NCI-H1092 (cell line): ENCODE measurements at regions not wholly inside any gene's neighbourhood (a gene's known extent, or its start where the extent isn't known, plus 50 kb on each side); places are given as distances from the start of the nearest gene placed in this dataset.
"Not testable (repeated sequence)": the region's sequence is repeated elsewhere in the genome, so short reads cannot be mapped to it uniquely, and the experiment has no call there.

Source experiments
- DNase-seq: peaks from one replicate; lab custom pipeline; 2025; lab: John Stamatoyannopoulos, UW

- DNase-seq = not testable (repeated sequence)
Observed at GRCh38 chr5:34189246-34189645, 146.2 kb upstream of the C1QTNF3 start.

DNA sequence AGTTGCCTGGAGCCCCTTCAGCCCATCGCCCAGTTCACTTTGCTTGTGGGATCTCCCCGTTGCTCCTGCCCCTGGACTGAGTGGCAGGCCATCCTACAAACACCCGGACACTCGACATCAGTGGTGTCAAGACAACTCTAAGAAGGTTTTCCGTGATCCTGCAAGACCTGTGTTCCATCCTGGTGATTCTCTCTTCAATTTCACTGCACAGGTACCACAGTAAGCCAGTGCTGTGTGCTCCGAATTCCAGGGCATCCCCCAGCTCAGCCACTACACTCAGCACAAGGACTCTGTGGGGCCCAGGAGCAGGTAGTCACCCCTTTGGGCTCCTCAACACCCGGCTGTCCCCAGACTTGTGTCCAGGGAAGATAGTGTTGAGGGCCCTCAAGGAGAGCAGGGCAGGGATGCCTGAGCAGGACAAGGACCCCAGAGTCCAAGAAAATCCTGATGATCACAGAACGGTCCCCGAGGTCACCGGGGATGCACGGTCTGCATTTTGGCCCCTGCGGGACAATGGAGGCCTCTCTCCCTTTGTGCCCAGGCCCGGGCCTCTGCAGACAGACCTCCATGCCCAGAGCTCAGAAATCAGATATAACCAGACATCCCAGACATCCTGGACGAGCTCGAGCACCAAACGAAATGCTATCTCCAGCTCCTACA lies 146.9 kb upstream of the C1QTNF3 start:
- DNase-seq = not testable (repeated sequence)

DNA sequence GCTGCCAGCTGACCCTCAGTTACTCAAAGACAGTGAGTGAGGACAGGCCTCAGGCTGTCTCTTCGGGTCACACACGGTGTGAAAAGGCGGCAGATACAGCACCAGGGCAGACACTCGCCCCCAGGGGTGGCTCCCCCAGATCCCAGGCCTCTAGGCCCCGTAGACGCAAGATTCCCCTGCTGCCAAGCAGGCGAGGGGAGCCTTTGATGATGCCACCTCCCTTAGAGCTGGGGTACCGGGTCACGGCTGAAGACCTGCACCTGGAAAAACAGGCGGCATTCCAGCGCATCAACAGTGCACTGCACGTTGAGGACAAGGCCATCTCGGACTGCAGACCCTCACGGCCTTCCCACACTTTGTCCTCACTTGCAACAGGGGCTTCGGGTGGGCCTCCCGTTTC lies 147.5 kb upstream of the C1QTNF3 start:
- not testable (repeated sequence) for DNase-seq

DNA sequence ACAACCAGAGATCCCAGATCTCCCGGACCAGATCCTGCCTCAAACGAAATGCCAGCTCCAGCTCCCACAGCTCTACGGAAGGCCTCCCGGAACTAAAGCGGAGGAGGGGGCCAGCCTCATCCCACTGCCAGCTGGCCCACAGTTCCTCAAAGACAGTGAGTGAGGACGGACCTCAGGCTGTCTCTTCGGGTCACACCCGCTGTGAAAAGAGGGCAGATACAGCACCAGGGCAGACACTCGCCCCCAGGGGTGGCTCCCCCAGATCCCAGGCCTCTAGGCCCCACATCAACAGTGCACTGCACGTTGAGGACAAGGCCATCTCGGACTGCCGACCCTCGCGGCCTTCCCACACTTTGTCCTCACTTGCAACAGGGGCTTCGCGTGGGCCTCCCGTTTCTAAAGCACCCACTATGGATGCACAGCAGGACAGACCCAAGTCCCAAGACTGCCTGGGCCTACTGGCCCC lies 148.3 kb upstream of the C1QTNF3 start:
- not testable (repeated sequence) for DNase-seq

DNA sequence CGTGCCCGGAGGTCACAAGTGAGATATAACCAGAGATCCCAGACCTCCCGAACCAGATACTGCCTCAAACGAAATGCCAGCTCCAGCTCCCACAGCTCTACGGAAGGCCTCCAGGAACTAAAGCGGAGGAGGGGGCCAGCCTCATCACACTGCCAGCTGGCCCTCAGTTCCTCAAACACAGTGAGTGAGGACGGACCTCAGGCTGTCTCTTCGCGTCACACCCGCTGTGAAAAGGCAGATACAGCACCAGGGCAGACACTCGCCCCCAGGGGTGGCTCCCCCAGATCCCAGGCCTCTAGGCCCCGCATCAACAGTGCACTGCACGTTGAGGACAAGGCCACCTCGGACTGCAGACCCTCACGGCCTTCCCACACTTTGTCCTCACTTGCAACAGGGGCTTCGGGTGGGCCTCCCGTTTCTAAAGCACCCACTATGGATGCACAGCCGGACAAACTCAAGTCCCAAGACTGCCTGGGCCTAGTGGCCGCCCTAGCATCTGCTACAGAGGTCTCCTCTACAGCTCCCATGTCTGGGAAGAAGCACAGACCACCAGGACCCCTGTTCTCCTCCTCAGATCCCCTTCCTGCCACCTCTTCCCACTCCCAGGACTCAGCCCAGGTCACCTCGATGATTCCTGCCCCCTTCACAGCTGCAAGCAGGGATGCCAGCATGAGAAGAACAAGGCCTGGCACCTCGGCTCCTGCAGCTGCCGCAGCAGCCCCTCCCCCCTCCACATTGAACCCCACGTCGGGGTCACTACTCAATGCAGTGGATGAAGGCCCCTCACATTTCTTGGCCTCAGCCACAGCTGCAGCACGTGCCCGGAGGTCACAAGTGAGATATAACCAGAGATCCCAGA lies 149.3 kb upstream of the C1QTNF3 start:
- not testable (repeated sequence) for DNase-seq

DNA sequence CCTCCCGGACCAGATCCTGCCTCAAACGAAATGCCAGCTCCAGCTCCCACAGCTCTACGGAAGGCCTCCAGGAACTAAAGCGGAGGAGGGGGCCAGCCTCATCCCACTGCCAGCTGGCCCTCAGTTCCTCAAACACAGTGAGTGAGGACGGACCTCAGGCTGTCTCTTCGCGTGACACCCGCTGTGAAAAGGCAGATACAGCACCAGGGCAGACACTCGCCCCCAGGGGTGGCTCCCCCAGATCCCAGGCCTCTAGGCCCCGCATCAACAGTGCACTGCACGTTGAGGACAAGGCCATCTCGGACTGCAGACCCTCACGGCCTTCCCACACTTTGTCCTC lies 149.9 kb upstream of the C1QTNF3 start:
- DNase-seq = not testable (repeated sequence)

DNA sequence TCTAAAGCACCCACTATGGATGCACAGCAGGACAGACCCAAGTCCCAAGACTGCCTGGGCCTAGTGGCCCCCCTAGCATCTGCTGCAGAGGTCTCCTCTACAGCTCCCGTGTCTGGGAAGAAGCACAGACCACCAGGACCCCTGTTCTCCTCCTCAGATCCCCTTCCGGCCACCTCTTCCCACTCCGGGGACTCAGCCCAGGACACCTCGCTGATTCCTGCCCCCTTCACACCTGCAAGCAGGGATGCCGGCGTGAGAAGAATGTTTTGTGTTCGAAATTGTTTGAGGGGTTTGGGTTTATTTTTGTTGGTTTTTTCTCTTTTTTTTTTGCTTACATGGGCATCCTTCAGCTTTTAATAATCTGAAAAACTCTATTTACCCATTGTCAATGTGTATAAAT lies 150.3 kb upstream of the C1QTNF3 start:
- not testable (repeated sequence) for DNase-seq

DNA sequence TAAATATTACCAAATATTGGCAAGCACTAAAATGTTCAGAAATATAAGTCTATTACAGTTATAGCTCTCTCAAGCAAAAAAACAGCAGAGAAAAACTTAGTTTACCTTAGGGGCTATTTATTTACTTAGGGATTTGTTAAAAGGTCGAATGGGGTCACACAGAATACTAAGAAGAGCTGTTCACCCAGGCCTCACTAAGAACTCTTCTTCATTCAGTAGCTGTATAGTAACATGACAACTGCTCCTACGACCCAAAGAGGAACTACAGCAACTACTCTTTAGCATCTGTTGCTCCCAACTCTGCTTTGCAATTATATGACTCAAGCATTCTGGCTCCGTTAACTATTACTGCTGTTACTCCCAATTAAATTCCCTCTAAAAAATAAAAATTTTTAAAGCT lies 150.8 kb upstream of the C1QTNF3 start:
- not testable (repeated sequence) for DNase-seq

DNA sequence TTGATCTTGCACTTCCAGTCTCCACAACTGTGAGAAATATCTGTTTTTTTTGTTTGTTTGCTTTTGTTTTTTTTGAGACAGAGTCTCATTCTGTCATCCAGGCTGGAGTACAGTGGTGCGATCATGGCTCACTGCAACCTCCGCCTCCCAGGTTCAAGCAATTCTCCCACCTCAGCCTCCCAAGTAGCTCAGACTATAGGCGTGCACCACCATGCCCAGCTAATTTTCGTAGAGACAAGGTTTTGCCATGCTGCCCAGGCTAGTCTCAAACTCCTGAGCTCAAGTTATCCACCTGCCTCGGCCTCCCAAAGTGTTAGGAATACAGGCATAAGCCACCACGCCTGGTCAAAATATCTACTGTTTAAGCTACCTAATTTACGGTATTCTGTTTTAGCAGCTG lies 153.1 kb upstream of the C1QTNF3 start:
- not testable (repeated sequence) for DNase-seq

DNA sequence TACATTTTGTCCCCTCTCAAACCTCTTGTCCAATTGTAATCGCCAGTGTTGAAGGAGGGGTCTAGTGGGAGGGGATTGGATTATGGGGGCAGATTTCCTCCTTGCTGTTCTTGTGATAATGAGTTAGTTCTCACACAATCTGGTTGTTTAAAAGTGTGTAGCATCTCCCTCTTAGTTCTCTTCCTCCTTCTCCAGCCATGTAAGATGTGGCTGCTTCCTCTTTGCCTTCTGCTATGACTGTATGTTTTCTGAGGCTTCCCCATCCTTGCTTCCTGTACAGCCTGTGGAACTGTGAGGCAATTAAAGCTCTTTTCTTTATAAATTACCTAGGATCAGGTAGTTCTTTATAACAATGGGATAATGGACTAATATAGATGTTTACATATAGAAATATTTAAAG lies 162.3 kb upstream of the C1QTNF3 start:
- not testable (repeated sequence) for DNase-seq

GRCh38 chr5:34217386-34217785 lies 174.4 kb upstream of the C1QTNF3 start:
- DNase-seq = not testable (repeated sequence)

- DNase-seq = not testable (repeated sequence)
Observed at GRCh38 chr5:34221329-34222073, 178.5 kb upstream of the C1QTNF3 start.

GRCh38 chr5:34223158-34223557 lies 180.1 kb upstream of the C1QTNF3 start:
- not testable (repeated sequence) for DNase-seq

- DNase-seq = not testable (repeated sequence)
Observed at GRCh38 chr5:34230402-34230801, 187.4 kb upstream of the C1QTNF3 start.

- not testable (repeated sequence) for DNase-seq
Observed at GRCh38 chr5:34243802-34244201, 200.8 kb upstream of the C1QTNF3 start.

GRCh38 chr5:34244281-34245031 lies 201.4 kb upstream of the C1QTNF3 start:
- not testable (repeated sequence) for DNase-seq

GRCh38 chr5:34245032-34245394 lies 202.0 kb upstream of the C1QTNF3 start:
- DNase-seq = not testable (repeated sequence)

- not testable (repeated sequence) for DNase-seq
Observed at GRCh38 chr5:34245813-34246212, 202.8 kb upstream of the C1QTNF3 start.

DNA sequence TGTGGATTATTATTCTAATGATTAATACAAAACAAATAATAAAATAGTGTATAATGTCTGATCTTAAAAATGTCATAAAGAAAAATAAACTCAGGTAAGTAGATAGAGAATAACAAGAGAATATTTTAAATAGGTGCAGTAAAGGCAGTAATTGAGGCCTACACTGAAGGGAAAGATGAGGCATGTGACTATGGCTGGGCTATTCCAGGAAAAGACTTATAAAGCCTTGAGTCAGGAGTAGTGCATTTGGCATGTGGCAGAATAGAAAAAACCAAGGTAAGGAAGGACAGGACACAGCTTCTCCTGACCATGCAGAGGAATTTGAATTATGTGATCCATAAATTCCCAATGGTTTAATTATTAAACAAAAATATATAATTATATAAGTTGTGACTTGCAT lies 215.6 kb upstream of the C1QTNF3 start:
- DNase-seq = not testable (repeated sequence)

DNA sequence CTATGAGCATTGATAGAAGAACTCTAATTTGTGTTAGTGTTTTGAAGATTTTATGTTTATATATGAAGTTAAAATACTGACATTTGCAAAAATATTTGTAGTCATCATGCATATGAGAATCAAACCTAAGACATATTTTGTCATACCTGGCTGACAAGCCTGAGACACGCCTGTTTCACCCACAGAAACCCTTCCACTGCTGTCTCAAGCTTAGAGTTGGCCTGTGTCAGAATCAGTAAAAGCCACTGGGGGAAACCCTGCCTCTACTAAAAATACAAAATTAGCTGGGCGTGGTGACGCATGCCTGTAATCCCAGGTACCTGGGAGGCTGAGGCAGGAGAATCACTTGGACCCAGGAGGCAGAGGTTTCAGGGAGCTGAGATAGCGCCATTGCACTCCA lies 218.0 kb upstream of the C1QTNF3 start:
- not testable (repeated sequence) for DNase-seq

GRCh38 chr5:34266151-34266550 lies 223.1 kb upstream of the C1QTNF3 start:
- DNase-seq = not testable (repeated sequence)

- not testable (repeated sequence) for DNase-seq
Observed at GRCh38 chr5:34296759-34297158, 253.7 kb upstream of the C1QTNF3 start.
